IPS-18a (cell line): ENCODE measurements at regions not wholly inside any gene's neighbourhood (a gene's known extent, or its start where the extent isn't known, plus 50 kb on each side); places are given as distances from the start of the nearest gene placed in this dataset.
"Not testable (repeated sequence)": the region's sequence is repeated elsewhere in the genome, so short reads cannot be mapped to it uniquely, and the experiment has no call there.

Experiments
- H3K27ac ChIP-seq: one replicate; pipeline ENCODE4 v1.5.1; 2013; ENCODE audit warnings: low read length
- H3K27me3 ChIP-seq: one replicate; pipeline ENCODE4 v1.6.1; 2013; ENCODE audit warnings: mild to moderate bottlenecking, low read length; ENCODE audit not compliant: control insufficient read depth, insufficient read depth
- H3K36me3 ChIP-seq: one replicate; pipeline ENCODE4 v1.6.1; 2013; ENCODE audit warnings: low read depth, low read length; ENCODE audit not compliant: control insufficient read depth
- H3K4me1 ChIP-seq: one replicate; pipeline ENCODE4 v1.6.1; 2013; ENCODE audit warnings: low read depth, low read length; ENCODE audit not compliant: control insufficient read depth
- H3K4me3 ChIP-seq: one replicate; pipeline ENCODE4 v1.5.1; 2013; ENCODE audit warnings: low read length
- H3K9ac ChIP-seq: one replicate; pipeline ENCODE4 v1.6.1; 2013; ENCODE audit warnings: mild to moderate bottlenecking, low read length, moderate library complexity
- H3K9me3 ChIP-seq: one replicate; pipeline ENCODE4 v1.6.1; 2013; ENCODE audit warnings: low read depth, low read length; ENCODE audit not compliant: control insufficient read depth

- Histone ChIP-seq H3K27me3 (no peaks in the 10 kb centered on the region), H3K27ac (no peak overlapping the region), H3K4me3 (no peak overlapping the region), H3K9ac (no peak overlapping the region), H3K4me1 (no peaks in the 10 kb centered on the region), H3K9me3 (no peaks in the 10 kb centered on the region), H3K36me3 (no peaks in the 10 kb centered on the region)
Observed at GRCh38 chr6:92431502-92431901, 987.9 kb downstream of the EPHA7 start.

DNA sequence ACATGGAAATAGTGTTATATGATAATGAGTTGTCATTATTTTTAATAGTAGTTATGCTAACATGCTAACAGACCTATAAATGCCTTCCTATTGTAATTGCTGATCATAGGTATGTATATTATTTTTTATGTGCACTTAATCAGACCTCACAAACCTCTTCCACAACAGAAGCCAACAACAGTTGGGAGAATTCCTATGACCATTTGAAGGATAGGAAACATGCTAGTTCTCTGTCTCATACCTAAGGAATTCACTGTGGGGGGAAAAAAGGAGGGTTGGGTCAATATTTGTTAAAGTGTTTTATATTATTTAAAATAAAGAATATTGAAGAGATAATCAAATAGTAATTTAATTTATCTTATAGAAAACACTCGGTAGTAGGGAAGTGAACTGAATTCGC lies 990.9 kb downstream of the EPHA7 start:
- Histone ChIP-seq H3K4me3 (no peak overlapping the region), H3K9ac (no peak overlapping the region), H3K27ac (no peak overlapping the region), H3K9me3 (no peaks in the 10 kb centered on the region), H3K4me1 (no peaks in the 10 kb centered on the region), H3K27me3 (no peaks in the 10 kb centered on the region), H3K36me3 (no peaks in the 10 kb centered on the region)

- no peak overlapping the region for H3K4me3 ChIP-seq
- no peak overlapping the region for H3K27ac ChIP-seq
- H3K4me1 ChIP-seq = no peaks in the 10 kb centered on the region
- no peaks in the 10 kb centered on the region for H3K9me3 ChIP-seq
- no peaks in the 10 kb centered on the region for H3K27me3 ChIP-seq
- H3K9ac ChIP-seq = no peak overlapping the region
- no peaks in the 10 kb centered on the region for H3K36me3 ChIP-seq
Observed at GRCh38 chr6:92427453-92427852, 991.9 kb downstream of the EPHA7 start.

DNA sequence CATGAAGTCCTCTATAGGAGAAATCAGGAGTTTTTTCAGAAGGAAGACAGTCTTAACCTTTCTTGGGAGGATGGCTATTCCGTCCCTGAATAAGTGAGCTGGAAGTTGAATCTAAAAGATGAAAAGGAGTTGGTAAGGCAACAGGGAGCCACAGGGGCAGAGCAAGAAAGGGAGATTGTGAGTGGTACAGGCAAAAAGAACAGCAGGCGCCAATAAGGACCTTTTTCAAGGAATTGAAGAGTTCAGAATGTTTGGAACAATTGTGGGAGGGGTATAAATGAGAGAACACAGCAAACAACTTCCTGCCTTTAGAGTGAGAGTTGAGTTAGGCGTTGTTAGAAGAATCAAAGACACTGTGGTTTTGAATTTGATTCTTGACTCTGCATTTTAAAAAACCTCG lies 1003.7 kb downstream of the EPHA7 start:
- no peaks in the 10 kb centered on the region for H3K27me3 ChIP-seq
- H3K9me3 ChIP-seq = no peaks in the 10 kb centered on the region
- H3K27ac ChIP-seq = no peak overlapping the region
- no peak overlapping the region for H3K4me3 ChIP-seq
- H3K36me3 ChIP-seq = no peaks in the 10 kb centered on the region
- H3K9ac ChIP-seq = no peak overlapping the region
- peaks cover 9% of the 10 kb centered on the region for H3K4me1 ChIP-seq

DNA sequence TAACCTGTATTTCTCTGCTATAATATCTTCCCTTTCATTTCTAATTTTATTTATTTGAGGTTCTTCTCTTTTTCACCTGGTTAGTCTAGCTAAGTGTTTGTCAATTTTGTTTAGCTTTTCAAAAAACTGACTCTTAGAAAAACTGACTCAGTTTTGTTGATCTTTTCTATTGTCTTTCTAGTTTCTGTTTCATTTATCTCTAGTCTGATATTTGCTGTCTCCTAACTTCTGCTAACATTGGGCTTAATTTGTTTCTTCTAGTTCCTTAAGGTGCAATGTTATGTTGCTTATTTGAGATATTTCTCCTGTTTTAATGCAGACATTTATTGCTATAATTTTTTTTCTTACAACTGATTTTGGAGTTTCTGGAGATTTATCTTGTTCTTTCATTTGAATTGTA lies 1011.0 kb downstream of the EPHA7 start:
- no peaks in the 10 kb centered on the region for H3K27me3 ChIP-seq
- no peaks in the 10 kb centered on the region for H3K9me3 ChIP-seq

GRCh38 chr6:92404281-92404680 lies 1015.1 kb downstream of the EPHA7 start:
- no peaks in the 10 kb centered on the region for H3K9me3 ChIP-seq
- H3K4me3 ChIP-seq = no peak overlapping the region
- H3K27me3 ChIP-seq = no peaks in the 10 kb centered on the region
- no peaks in the 10 kb centered on the region for H3K4me1 ChIP-seq
- H3K27ac ChIP-seq = no peak overlapping the region
- H3K36me3 ChIP-seq = no peaks in the 10 kb centered on the region
- no peak overlapping the region for H3K9ac ChIP-seq

More for the DNA sequence above, 1011.0 kb downstream of the EPHA7 start:
- Histone ChIP-seq H3K4me3 (no peak overlapping the region), H3K9ac (no peak overlapping the region), H3K27ac (no peak overlapping the region), H3K36me3 (no peaks in the 10 kb centered on the region), H3K4me1 (no peaks in the 10 kb centered on the region)

- no peak overlapping the region for H3K27ac ChIP-seq
- no peak overlapping the region for H3K9ac ChIP-seq
- H3K4me3 ChIP-seq = no peak overlapping the region
- no peaks in the 10 kb centered on the region for H3K36me3 ChIP-seq
- H3K27me3 ChIP-seq = no peaks in the 10 kb centered on the region
- H3K4me1 ChIP-seq = no peaks in the 10 kb centered on the region
- H3K9me3 ChIP-seq = no peaks in the 10 kb centered on the region
Observed at GRCh38 chr6:92399911-92400310, 1019.4 kb downstream of the EPHA7 start.

DNA sequence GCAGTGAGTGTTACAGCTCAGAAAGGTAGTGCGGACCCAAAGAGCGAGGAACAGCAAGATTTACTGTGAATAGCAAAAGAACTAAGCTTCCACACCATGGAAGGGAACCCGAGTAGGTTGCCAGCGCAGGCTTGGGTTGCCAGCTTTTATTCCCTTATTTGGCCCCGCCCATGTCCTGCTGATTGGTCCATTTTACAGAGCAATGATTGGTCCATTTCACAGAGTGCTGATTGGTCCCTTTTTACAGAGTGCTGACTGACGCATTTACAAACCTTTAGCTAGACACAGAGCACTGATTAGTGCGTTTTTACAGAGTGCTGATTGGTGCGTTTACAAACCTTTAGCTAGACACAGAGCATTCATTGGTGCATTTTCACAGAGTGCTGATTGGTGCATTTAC lies 1030.7 kb downstream of the EPHA7 start:
- H3K27me3 ChIP-seq, H3K9me3 ChIP-seq, H3K9ac ChIP-seq, H3K4me1 ChIP-seq, H3K4me3 ChIP-seq, H3K36me3 ChIP-seq, H3K27ac ChIP-seq: not testable (repeated sequence)

DNA sequence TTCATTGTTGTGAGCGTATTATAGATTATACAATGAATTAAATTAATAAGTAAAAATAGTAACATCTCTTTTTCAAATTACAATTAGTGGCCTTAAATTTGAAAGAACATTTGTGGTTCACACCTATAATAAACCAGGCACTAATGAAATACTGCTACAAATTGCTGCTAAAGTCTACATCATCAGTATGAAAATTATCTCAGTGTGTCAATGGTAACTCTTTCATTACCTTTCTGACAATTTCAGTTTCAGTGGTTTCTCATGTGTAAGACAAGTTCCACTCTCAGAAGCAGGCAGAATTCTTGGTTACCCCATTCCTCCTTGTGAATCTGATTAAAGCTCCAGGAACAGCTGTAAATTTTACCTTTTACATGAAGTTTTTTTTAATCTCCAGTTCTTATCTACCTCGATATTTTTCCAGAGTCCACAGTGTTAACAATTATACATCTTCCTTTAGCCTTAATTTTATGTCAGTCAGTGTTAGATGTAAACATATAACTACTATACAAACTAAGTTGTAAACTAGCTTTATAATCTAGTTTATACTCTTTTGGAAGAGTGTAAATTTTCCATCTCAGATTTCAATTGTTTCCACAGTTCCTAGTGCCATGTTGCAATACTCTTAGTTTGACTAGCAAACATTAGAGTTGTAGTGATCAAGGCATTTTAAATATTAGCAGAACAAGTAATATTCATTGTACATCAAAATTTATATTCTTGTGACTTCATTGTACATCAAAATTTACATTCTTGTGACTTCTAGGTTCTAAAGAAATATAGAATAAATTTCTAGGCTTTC lies 1038.4 kb downstream of the EPHA7 start:
- no peaks in the 10 kb centered on the region for H3K9me3 ChIP-seq
- no peak overlapping the region for H3K9ac ChIP-seq
- no peak overlapping the region for H3K27ac ChIP-seq
- H3K4me3 ChIP-seq = no peak overlapping the region
- H3K4me1 ChIP-seq = no peaks in the 10 kb centered on the region
- H3K27me3 ChIP-seq = no peaks in the 10 kb centered on the region
- no peaks in the 10 kb centered on the region for H3K36me3 ChIP-seq

DNA sequence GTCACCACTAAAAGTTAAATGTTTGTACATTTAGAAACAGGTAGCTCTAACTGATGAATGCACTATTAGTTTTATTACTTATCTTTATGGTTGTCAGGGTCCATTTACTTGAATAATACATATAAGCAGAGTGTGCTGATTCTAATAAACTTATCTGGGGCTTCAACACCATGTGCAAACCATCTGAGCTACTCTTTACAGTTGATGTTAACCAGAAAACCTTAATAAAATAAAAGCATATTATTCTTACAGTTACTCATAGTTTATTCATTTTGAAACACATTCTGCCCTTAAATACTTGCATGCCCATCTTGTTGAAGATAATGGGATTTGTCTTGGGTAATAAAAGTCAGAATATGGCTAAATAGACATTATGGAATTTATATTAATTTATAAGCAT lies 1042.2 kb downstream of the EPHA7 start:
- Histone ChIP-seq H3K4me3 (no peak overlapping the region), H3K9ac (no peak overlapping the region), H3K4me1 (no peaks in the 10 kb centered on the region), H3K27me3 (no peaks in the 10 kb centered on the region), H3K9me3 (no peaks in the 10 kb centered on the region), H3K36me3 (no peaks in the 10 kb centered on the region), H3K27ac (no peak overlapping the region)

GRCh38 chr6:92376691-92377090 lies 1042.7 kb downstream of the EPHA7 start:
- Histone ChIP-seq H3K27me3 (no peaks in the 10 kb centered on the region), H3K9ac (no peak overlapping the region), H3K4me1 (no peaks in the 10 kb centered on the region), H3K27ac (no peak overlapping the region), H3K36me3 (no peaks in the 10 kb centered on the region), H3K9me3 (no peaks in the 10 kb centered on the region), H3K4me3 (no peak overlapping the region)
